ENCODE measurements at regions not wholly inside any gene's neighbourhood (a gene's known extent, or its start where the extent isn't known, plus 50 kb on each side); places are given as distances from the start of the nearest gene placed in this dataset.
"Not testable (repeated sequence)": the region's sequence is repeated elsewhere in the genome, so short reads cannot be mapped to it uniquely, and the experiment has no call there.

- no peak for DNase-seq (ENCODE audit: low read depth)
- TF ChIP-seq, protein P1, sequence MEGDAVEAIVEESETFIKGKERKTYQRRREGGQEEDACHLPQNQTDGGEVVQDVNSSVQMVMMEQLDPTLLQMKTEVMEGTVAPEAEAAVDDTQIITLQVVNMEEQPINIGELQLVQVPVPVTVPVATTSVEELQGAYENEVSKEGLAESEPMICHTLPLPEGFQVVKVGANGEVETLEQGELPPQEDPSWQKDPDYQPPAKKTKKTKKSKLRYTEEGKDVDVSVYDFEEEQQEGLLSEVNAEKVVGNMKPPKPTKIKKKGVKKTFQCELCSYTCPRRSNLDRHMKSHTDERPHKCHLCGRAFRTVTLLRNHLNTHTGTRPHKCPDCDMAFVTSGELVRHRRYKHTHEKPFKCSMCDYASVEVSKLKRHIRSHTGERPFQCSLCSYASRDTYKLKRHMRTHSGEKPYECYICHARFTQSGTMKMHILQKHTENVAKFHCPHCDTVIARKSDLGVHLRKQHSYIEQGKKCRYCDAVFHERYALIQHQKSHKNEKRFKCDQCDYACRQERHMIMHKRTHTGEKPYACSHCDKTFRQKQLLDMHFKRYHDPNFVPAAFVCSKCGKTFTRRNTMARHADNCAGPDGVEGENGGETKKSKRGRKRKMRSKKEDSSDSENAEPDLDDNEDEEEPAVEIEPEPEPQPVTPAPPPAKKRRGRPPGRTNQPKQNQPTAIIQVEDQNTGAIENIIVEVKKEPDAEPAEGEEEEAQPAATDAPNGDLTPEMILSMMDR (conservative IDR thresholded peaks at IDR 0.05; ENCODE audit: low read depth, low read length): no peak
- H3K4me3 ChIP-seq (ENCODE audit: low read length): no peak overlapping the region
These were observed 129.8 kb downstream of the MINAR1 start for GRCh38 chr15:79561982-79562381.

DNA sequence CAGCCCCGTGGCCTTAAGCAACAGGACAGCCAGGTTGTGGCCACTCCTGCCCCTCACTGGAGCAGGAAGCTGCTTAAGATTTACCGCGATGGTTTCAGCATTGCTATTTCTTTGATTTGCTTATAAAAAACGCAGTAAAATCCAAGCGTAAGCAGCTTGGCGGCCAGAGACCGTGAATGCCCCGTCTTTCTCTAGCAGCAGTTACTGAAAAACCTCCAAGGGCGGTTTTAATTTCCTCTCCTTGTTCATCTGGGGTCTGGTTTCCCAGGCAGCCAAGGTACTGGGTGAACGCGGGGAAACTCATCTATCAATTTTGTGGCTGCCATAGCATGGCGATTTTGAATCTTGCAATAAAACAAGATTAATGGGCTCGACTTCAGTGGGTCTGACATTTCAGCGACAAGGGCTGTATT, 130.3 kb downstream of the MINAR1 start:
- no peak for DNase-seq (ENCODE audit: low read depth)
- TF ChIP-seq, protein P1 (conservative IDR thresholded peaks at IDR 0.05; ENCODE audit: low read depth, low read length): no peak
- no peak overlapping the region for H3K4me3 ChIP-seq (ENCODE audit: low read length)

- DNase-seq (ENCODE audit: low read depth): no peak
- TF ChIP-seq, protein P1 (conservative IDR thresholded peaks at IDR 0.05; ENCODE audit: low read depth, low read length): no peak
- no peak overlapping the region for H3K4me3 ChIP-seq (ENCODE audit: low read length)
These were observed 130.8 kb downstream of the MINAR1 start for GRCh38 chr15:79562899-79563298.

DNA sequence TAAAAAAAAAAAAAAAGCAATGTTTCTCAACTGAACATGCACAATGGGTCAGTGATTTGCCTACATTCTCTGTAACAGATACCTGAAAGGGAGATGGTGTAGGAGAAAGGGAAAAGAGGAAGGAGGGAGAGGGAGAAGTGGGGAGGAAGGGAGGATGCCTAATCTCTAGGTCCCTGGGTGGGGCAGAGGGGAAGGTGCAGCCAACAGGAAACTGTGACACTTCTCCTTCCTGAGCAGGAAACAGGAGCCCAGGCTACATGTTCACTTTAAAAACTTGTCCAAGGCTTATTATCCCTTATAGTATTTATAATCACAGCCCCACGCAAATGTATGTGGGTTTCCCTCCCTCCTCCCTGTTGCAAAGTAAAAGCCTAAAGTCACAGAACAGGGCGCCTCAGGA, 137.9 kb downstream of the MINAR1 start:
- TF ChIP-seq, protein P1 (conservative IDR thresholded peaks at IDR 0.05; ENCODE audit: low read depth, low read length): no peak

GRCh38 chr15:79572691-79573404, 140.7 kb downstream of the MINAR1 start:
- no peak overlapping the region for H3K4me3 ChIP-seq (ENCODE audit: low read length)
- TF ChIP-seq, protein P1 (conservative IDR thresholded peaks at IDR 0.05; ENCODE audit: low read depth, low read length): no peak
- DNase-seq (ENCODE audit: low read depth): no peak

More for the DNA sequence above, 137.9 kb downstream of the MINAR1 start:
- H3K4me3 ChIP-seq (ENCODE audit: low read length): no peak overlapping the region
- no peak for DNase-seq (ENCODE audit: low read depth)

DNA sequence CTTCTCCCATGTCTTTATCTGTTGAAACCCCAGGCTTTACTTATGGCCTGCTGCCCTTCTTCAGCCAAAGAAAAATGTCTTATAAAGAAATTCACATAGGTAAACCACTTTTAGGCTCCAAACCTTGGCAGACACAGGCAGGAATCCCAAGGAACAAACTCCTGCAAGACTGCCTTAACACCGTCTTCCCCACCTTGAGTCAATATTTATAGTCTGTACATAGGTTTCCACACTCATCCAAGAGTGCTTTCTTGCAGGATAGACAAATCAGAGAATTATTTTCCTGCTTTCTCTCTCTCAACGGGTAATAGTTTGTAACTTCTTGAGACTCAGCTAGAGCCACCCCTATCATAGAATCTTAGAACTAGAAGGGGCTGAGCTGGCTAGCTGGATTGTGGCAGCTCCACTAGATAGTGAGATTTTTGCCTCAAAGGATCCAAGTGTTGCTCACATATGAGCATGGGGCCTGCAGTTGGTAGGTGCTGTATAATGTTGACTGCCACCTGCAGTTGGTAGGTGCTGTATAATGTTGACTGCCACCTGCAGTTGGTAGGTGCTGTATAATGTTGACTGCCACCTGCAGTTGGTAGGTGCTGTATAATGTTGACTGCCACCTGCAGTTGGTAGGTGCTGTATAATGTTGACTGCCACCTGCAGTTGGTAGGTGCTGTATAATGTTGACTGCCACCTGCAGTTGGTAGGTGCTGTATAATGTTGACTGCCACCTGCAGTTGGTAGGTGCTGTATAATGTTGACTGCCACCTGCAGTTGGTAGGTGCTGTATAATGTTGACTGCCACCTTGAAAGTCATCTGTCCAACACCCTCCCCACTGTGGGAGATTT, 142.5 kb downstream of the MINAR1 start:
- not testable (repeated sequence) for DNase-seq (ENCODE audit: low read depth); H3K4me3 ChIP-seq (ENCODE audit: low read length)

- no peak overlapping the region for H3K4me3 ChIP-seq (ENCODE audit: low read length)
- no peak for DNase-seq (ENCODE audit: low read depth)
- TF ChIP-seq, protein P1 (conservative IDR thresholded peaks at IDR 0.05; ENCODE audit: low read depth, low read length): no peak
These were observed 150.5 kb downstream of the MINAR1 start for GRCh38 chr15:79582650-79583049.

Measured in retinal pigment epithelial cell (primary cell).